T-cell (primary cell): ENCODE measurements at regions not wholly inside any gene's neighbourhood (a gene's known extent, or its start where the extent isn't known, plus 50 kb on each side); places are given as distances from the start of the nearest gene placed in this dataset.

ENCODE experiments used
- ATAC-seq, 4 experiments: fragments of 200-7000 bp in 3 of 4; fragments of 150-1000 bp in 1 of 4; cut with Tn5 transposase; replicated peaks in 1 of 4; 1 replicate in 3 of 4; 2 replicates in 1 of 4; pipeline ENCODE4 v1.10.0; 2021; ENCODE audit warnings: moderate library complexity in 3 of 4, mild to moderate bottlenecking in 2 of 4, moderate number of reproducible peaks in 1 of 4
- CTCF ChIA-PET, 2 donors: fragments of 300-600 bp; sonication (Branson Sonifier 250); formaldehyde crosslinking; loops; one replicate each; lab custom pipeline; 2022; ENCODE audit warnings: antibody characterized with exemption in 2 of 2; lab: Charles Lee
- POLR2A ChIA-PET, 2 donors: fragments of 300-600 bp; sonication (Branson Sonifier 250); formaldehyde crosslinking; loops; one replicate each; lab custom pipeline; 2022; ENCODE audit warnings: antibody characterized with exemption in 2 of 2; lab: Charles Lee
- DNase-seq, 35 experiments: peaks; one replicate each; pipeline versions ENCODE4 v3.0.0 to v3.0.0-alpha.2; 2013 to 2023
- H3K27ac ChIP-seq: one replicate; pipeline ENCODE4 v1.5.1; 2013; ENCODE audit warnings: low read length
- H3K27me3 ChIP-seq, 2 experiments: replicated peaks in 1 of 2; 1 replicate in 1 of 2; 2 replicates in 1 of 2; pipeline versions ENCODE4 v1.6.1 to v1.7.0; 2013; ENCODE audit warnings: low read length in 1 of 2, mixed read lengths in 1 of 2; ENCODE audit not compliant: control insufficient read depth in 2 of 2, insufficient read depth in 2 of 2; ENCODE audit errors: extremely low read depth in 1 of 2
- H3K36me3 ChIP-seq, 2 donors: 1 replicate in 1 of 2; 2 replicates in 1 of 2; pipeline versions ENCODE4 v1.6.1 to v1.7.0; 2013; ENCODE audit warnings: low read length in 1 of 2; ENCODE audit not compliant: control insufficient read depth in 2 of 2, insufficient read depth in 1 of 2; ENCODE audit errors: extremely low read depth in 1 of 2
- H3K4me1 ChIP-seq, 2 experiments: 1 replicate in 1 of 2; 2 replicates in 1 of 2; pipeline versions ENCODE4 v1.6.1 to v1.7.0; 2013; ENCODE audit warnings: low read length in 2 of 2, mixed read lengths in 1 of 2; ENCODE audit not compliant: insufficient read depth in 2 of 2, control insufficient read depth in 1 of 2; ENCODE audit errors: extremely low read depth in 1 of 2
- H3K4me3 ChIP-seq, 2 donors: 1 replicate in 1 of 2; 2 replicates in 1 of 2; pipeline versions ENCODE4 v1.5.1 to v1.7.0; 2013; ENCODE audit warnings: mild to moderate bottlenecking in 2 of 2, low read length in 1 of 2, moderate library complexity in 1 of 2; ENCODE audit not compliant: control insufficient read depth in 1 of 2; ENCODE audit errors: extremely low read depth in 1 of 2
- H3K9me3 ChIP-seq: 2 replicates; pipeline ENCODE4 v1.7.0; 2013
- H3K27ac Mint-ChIP-seq, 2 donors: one replicate each; pipeline ENCODE4 v1.8.0; 2020 to 2021; ENCODE audit warnings: mild to moderate bottlenecking in 2 of 2, mixed read lengths in 2 of 2
- H3K27me3 Mint-ChIP-seq, 2 donors: one replicate each; pipeline ENCODE4 v1.8.0; 2021 to 2022; ENCODE audit warnings: mixed read lengths in 2 of 2
- H3K36me3 Mint-ChIP-seq: one replicate; pipeline ENCODE4 v1.8.0; 2021; ENCODE audit warnings: mixed read lengths
- H3K4me1 Mint-ChIP-seq, 3 donors: one replicate each; pipeline ENCODE4 v1.8.0; 2020 to 2022; ENCODE audit warnings: mixed read lengths in 3 of 3, mild to moderate bottlenecking in 1 of 3
- H3K4me3 Mint-ChIP-seq, 3 donors: one replicate each; pipeline ENCODE4 v1.8.0; 2020 to 2022; ENCODE audit warnings: mild to moderate bottlenecking in 3 of 3, mixed read lengths in 3 of 3, moderate library complexity in 3 of 3
- H3K9me3 Mint-ChIP-seq, 3 donors: one replicate each; pipeline ENCODE4 v1.8.0; 2020 to 2022; ENCODE audit warnings: mixed read lengths in 3 of 3
- WGBS: methylation state at CpG from one replicate; pipeline ENCODE4 v1.1.5; 2013; ENCODE audit warnings: missing lambda C conversion rate; ENCODE audit not compliant: insufficient coverage; 5-methylcytosine and 5-hydroxymethylcytosine counted together

GRCh38 chr13:28560612-28561011 is 65.7 kb upstream of the FLT1 start:
- Mint-ChIP-seq H3K4me1 (no peaks in the 10 kb centered on the region), H3K9me3 (no peaks in the 10 kb centered on the region), H3K36me3 (no peaks in the 10 kb centered on the region), H3K27ac (no peak overlapping the region), H3K4me3 (no peak overlapping the region), H3K27me3 (peaks cover 0 to 6% of the 10 kb centered on the region in 2 donors)
- H3K4me3 ChIP-seq, result no peak overlapping the region
- no peak overlapping the region for H3K27ac ChIP-seq
- WGBS, result no CpG with 5 or more reads among the region's 2 CpGs
- no peak for DNase-seq
- CTCF ChIA-PET, result no interaction called here
- no peaks in the 10 kb centered on the region for H3K27me3 ChIP-seq
- H3K4me1 ChIP-seq, result no peaks in the 10 kb centered on the region
- no peaks in the 10 kb centered on the region for H3K9me3 ChIP-seq
- ATAC-seq, result no peak
- POLR2A ChIA-PET, result no interaction called here
- H3K36me3 ChIP-seq, result no peaks in the 10 kb centered on the region

GRCh38 chr13:28559636-28560259 is 64.8 kb upstream of the FLT1 start:
- WGBS, result 100% methylated on average over 3 of the region's 8 CpGs
- Histone ChIP-seq H3K4me3 (no peak overlapping the region), H3K36me3 (no peaks in the 10 kb centered on the region), H3K9me3 (no peaks in the 10 kb centered on the region), H3K27me3 (no peaks in the 10 kb centered on the region), H3K27ac (no peak overlapping the region), H3K4me1 (no peaks in the 10 kb centered on the region)
- Mint-ChIP-seq H3K9me3 (no peaks in the 10 kb centered on the region), H3K4me1 (no peaks in the 10 kb centered on the region), H3K36me3 (no peaks in the 10 kb centered on the region), H3K27me3 (peaks cover 0 to 6% of the 10 kb centered on the region in 2 donors), H3K4me3 (no peak overlapping the region), H3K27ac (no peak overlapping the region)
- ChIA-PET POLR2A (no interaction called here), CTCF (no interaction called here)
- DNase-seq, result no peak
- ATAC-seq, result no peak

- Mint-ChIP-seq H3K27me3 (peaks cover 0 to 6% of the 10 kb centered on the region in 2 donors), H3K27ac (no peak overlapping the region), H3K36me3 (no peaks in the 10 kb centered on the region), H3K4me3 (no peak overlapping the region), H3K9me3 (no peaks in the 10 kb centered on the region), H3K4me1 (no peaks in the 10 kb centered on the region)
- no peaks in the 10 kb centered on the region for H3K36me3 ChIP-seq
- ChIA-PET CTCF (no interaction called here), POLR2A (no interaction called here)
- H3K27me3 ChIP-seq, result no peaks in the 10 kb centered on the region
- H3K27ac ChIP-seq, result no peak overlapping the region
- H3K4me3 ChIP-seq, result no peak overlapping the region
- H3K4me1 ChIP-seq, result no peaks in the 10 kb centered on the region
- no peaks in the 10 kb centered on the region for H3K9me3 ChIP-seq
- DNase-seq, result no peak
- ATAC-seq, result no peak
- 91% methylated on average over 8 of the region's 8 CpGs for WGBS
Observed at GRCh38 chr13:28558567-28558966, 63.6 kb upstream of the FLT1 start.

- WGBS, result 69% methylated on average over 2 of the region's 5 CpGs
- H3K4me1 Mint-ChIP-seq, result no peaks in the 10 kb centered on the region
Observed at GRCh38 chr13:28557725-28558520, 63.0 kb upstream of the FLT1 start.

GRCh38 chr13:28555096-28555495 is 60.2 kb upstream of the FLT1 start:
- no peak for DNase-seq
- no peak overlapping the region for H3K4me3 ChIP-seq
- H3K9me3 Mint-ChIP-seq, result no peaks in the 10 kb centered on the region
- POLR2A ChIA-PET, result no interaction called here
- no peak overlapping the region for H3K4me3 Mint-ChIP-seq
- H3K36me3 ChIP-seq, result no peaks in the 10 kb centered on the region
- H3K9me3 ChIP-seq, result no peaks in the 10 kb centered on the region
- H3K4me1 Mint-ChIP-seq, result no peaks in the 10 kb centered on the region
- H3K4me1 ChIP-seq, result no peaks in the 10 kb centered on the region
- H3K36me3 Mint-ChIP-seq, result no peaks in the 10 kb centered on the region
- H3K27ac ChIP-seq, result no peak overlapping the region
- no CpG with 5 or more reads among the region's 7 CpGs for WGBS
- no peaks in the 10 kb centered on the region for H3K27me3 ChIP-seq
- CTCF ChIA-PET, result interaction anchor here in 1 of 2 donors (0.8 kb wide), 1 partner anchor 10 kb away, joined by 3 read pairs; no protein-coding TSS in a partner anchor
- H3K27me3 Mint-ChIP-seq, result peaks cover 0 to 6% of the 10 kb centered on the region in 2 donors
- ATAC-seq, result no peak
- no peak overlapping the region for H3K27ac Mint-ChIP-seq

More at GRCh38 chr13:28557725-28558520, 63.0 kb upstream of the FLT1 start:
- Mint-ChIP-seq H3K36me3 (no peaks in the 10 kb centered on the region), H3K9me3 (no peaks in the 10 kb centered on the region), H3K27me3 (peaks cover 0 to 6% of the 10 kb centered on the region in 2 donors), H3K27ac (no peak overlapping the region), H3K4me3 (no peak overlapping the region)
- Histone ChIP-seq H3K9me3 (no peaks in the 10 kb centered on the region), H3K4me3 (no peak overlapping the region), H3K36me3 (no peaks in the 10 kb centered on the region), H3K4me1 (no peaks in the 10 kb centered on the region), H3K27ac (no peak overlapping the region), H3K27me3 (no peaks in the 10 kb centered on the region)
- ChIA-PET CTCF (no interaction called here), POLR2A (no interaction called here)
- no peak for DNase-seq
- no peak for ATAC-seq

GRCh38 chr13:28553971-28554370 is 59.0 kb upstream of the FLT1 start:
- WGBS, result 83% methylated on average over 4 of the region's 5 CpGs
- H3K4me1 Mint-ChIP-seq, result no peaks in the 10 kb centered on the region
- H3K27ac Mint-ChIP-seq, result no peak overlapping the region
- POLR2A ChIA-PET, result interaction anchor here in 1 of 2 donors (0.6 kb wide), 1 partner anchor 107 kb away, joined by 3 read pairs; no protein-coding TSS in a partner anchor
- H3K27me3 Mint-ChIP-seq, result no peaks in the 10 kb centered on the region
- no peak for DNase-seq
- Histone ChIP-seq H3K9me3 (no peaks in the 10 kb centered on the region), H3K27me3 (peaks cover 0 to 3% of the 10 kb centered on the region in 2 experiments), H3K4me3 (no peak overlapping the region), H3K27ac (no peak overlapping the region), H3K36me3 (no peaks in the 10 kb centered on the region), H3K4me1 (no peaks in the 10 kb centered on the region)
- no peaks in the 10 kb centered on the region for H3K9me3 Mint-ChIP-seq
- H3K36me3 Mint-ChIP-seq, result no peaks in the 10 kb centered on the region
- ATAC-seq, result no peak
- no peak overlapping the region for H3K4me3 Mint-ChIP-seq
- CTCF ChIA-PET, result no interaction called here
